WTC11 (cell line): ENCODE measurements at regions not wholly inside any gene's neighbourhood (a gene's known extent, or its start where the extent isn't known, plus 50 kb on each side); places are given as distances from the start of the nearest gene placed in this dataset.

Experiments used
- ATAC-seq: fragments of 200-7000 bp; cut with Tn5 transposase; 2 replicates; pipeline ENCODE4 v1.10.0; 2021; ENCODE audit warnings: mild to moderate bottlenecking, moderate library complexity
- CTCF ChIA-PET: fragments of 300-600 bp; sonication (Branson Sonifier 250); formaldehyde crosslinking; loops from one replicate; lab custom pipeline; 2021; ENCODE audit warnings: antibody characterized with exemption; lab: Charles Lee
- POLR2A ChIA-PET: fragments of 350-600 bp; sonication (Branson Sonifier 250); formaldehyde crosslinking; loops from one replicate; lab custom pipeline; 2021; ENCODE audit warnings: antibody characterized with exemption; lab: Charles Lee
- DNase-seq: peaks from one replicate; pipeline ENCODE4 v3.0.0; 2021; ENCODE audit warnings: low spot score
- H3K27ac Mint-ChIP-seq: 2 replicates; pipeline ENCODE4 v1.8.0; 2021; ENCODE audit warnings: mixed read lengths
- H3K27me3 Mint-ChIP-seq: 2 replicates; pipeline ENCODE4 v1.8.0; 2021; ENCODE audit warnings: low read depth, mild to moderate bottlenecking, moderate library complexity, mixed read lengths
- H3K36me3 Mint-ChIP-seq: 2 replicates; pipeline ENCODE4 v1.8.0; 2021; ENCODE audit warnings: mixed read lengths
- H3K4me1 Mint-ChIP-seq: 2 replicates; pipeline ENCODE4 v1.8.0; 2022; ENCODE audit warnings: mixed read lengths
- H3K4me3 Mint-ChIP-seq: 2 replicates; pipeline ENCODE4 v1.8.0; 2021; ENCODE audit warnings: mild to moderate bottlenecking, moderate library complexity, mixed read lengths
- H3K9me3 Mint-ChIP-seq: 2 replicates; pipeline ENCODE4 v1.8.0; 2021; ENCODE audit warnings: mixed read lengths
- AR ChIP-seq: fragments of 250-450 bp; sonication (Bioruptor Pico); IDR thresholded peaks from 2 replicates; pipeline ENCODE4 v1.9.0; 2021; ENCODE audit warnings: mild to moderate bottlenecking
- CTCF ChIP-seq: fragments of 200-600 bp; IDR thresholded peaks from 2 replicates; pipeline ENCODE4 v1.8.0; 2022; ENCODE audit warnings: antibody characterized with exemption
- ERG ChIP-seq: fragments of 250-450 bp; sonication (Bioruptor Pico); IDR thresholded peaks from 2 replicates; pipeline ENCODE4 v1.8.0; 2021; ENCODE audit warnings: mild to moderate bottlenecking
- GABPB1 ChIP-seq: sonication (generic); formaldehyde crosslinking; IDR thresholded peaks from 2 replicates; pipeline ENCODE4 v1.8.1; 2023; ENCODE audit warnings: mild to moderate bottlenecking, missing genetic modification reagents
- GTF2I ChIP-seq: fragments of 250-450 bp; sonication (Bioruptor Pico); conservative IDR thresholded peaks from 2 replicates; pipeline ENCODE4 v1.4.0; 2021; ENCODE audit warnings: mild to moderate bottlenecking
- MLX ChIP-seq: sonication (generic); formaldehyde crosslinking; IDR thresholded peaks from 2 replicates; pipeline ENCODE4 v1.8.1; 2023; ENCODE audit warnings: mild to moderate bottlenecking, missing genetic modification reagents, moderate library complexity
- NR3C1 ChIP-seq: sonication (generic); formaldehyde crosslinking; conservative IDR thresholded peaks from 2 replicates; pipeline ENCODE4 v1.8.1; 2023; ENCODE audit warnings: low read depth, mild to moderate bottlenecking, missing genetic modification reagents
- PRRX2 ChIP-seq: fragments of 250-450 bp; sonication (Bioruptor Pico); IDR thresholded peaks from 2 replicates; pipeline ENCODE4 v1.8.0; 2021; ENCODE audit warnings: mild to moderate bottlenecking
- RELA ChIP-seq: sonication (generic); formaldehyde crosslinking; IDR thresholded peaks from 2 replicates; pipeline ENCODE4 v1.8.1; 2022; ENCODE audit warnings: missing genetic modification reagents, mild to moderate bottlenecking, borderline replicate concordance
- SMAD4 ChIP-seq: sonication (generic); formaldehyde crosslinking; IDR thresholded peaks from 2 replicates; pipeline ENCODE4 v1.8.0; 2022; ENCODE audit warnings: mild to moderate bottlenecking, missing genetic modification reagents
- TCF7 ChIP-seq: sonication (generic); formaldehyde crosslinking; IDR thresholded peaks from 2 replicates; pipeline ENCODE4 v1.8.0; 2022; ENCODE audit warnings: mild to moderate bottlenecking, low read depth, missing genetic modification reagents, moderate library complexity
- TEAD4 ChIP-seq: sonication (generic); formaldehyde crosslinking; IDR thresholded peaks from 2 replicates; pipeline ENCODE4 v1.8.0; 2022; ENCODE audit warnings: mild to moderate bottlenecking, missing genetic modification reagents
- TP53 ChIP-seq: sonication (generic); formaldehyde crosslinking; IDR thresholded peaks from 2 replicates; pipeline ENCODE4 v1.8.1; 2023; ENCODE audit warnings: mild to moderate bottlenecking, missing genetic modification reagents
- USF2 ChIP-seq: sonication (generic); formaldehyde crosslinking; IDR thresholded peaks from 2 replicates; pipeline ENCODE4 v1.8.1; 2023; ENCODE audit warnings: mild to moderate bottlenecking, missing genetic modification reagents, moderate library complexity
- ZNF281 ChIP-seq: sonication (generic); formaldehyde crosslinking; IDR thresholded peaks from 2 replicates; pipeline ENCODE4 v1.8.0; 2023; ENCODE audit warnings: mild to moderate bottlenecking, missing genetic modification reagents
- ZNF416 ChIP-seq: fragments of 250-450 bp; sonication (Bioruptor Pico); IDR thresholded peaks from 2 replicates; pipeline ENCODE4 v1.9.0; 2021; ENCODE audit warnings: mild to moderate bottlenecking, inconsistent platforms
- ZNF532 ChIP-seq: fragments of 250-450 bp; sonication (Bioruptor Pico); IDR thresholded peaks from 2 replicates; pipeline ENCODE4 v1.9.0; 2021; ENCODE audit warnings: mild to moderate bottlenecking, borderline replicate concordance

- TF ChIP-seq CTCF: no peak
- TF ChIP-seq, all 79 proteins: peak for 0
These were observed 82.7 kb upstream of the AKIRIN2 start (continued) for GRCh38 chr6:87784690-87785089.

- Mint-ChIP-seq H3K4me3 (no peak overlapping the region), H3K4me1 (peaks cover 21% of the 10 kb centered on the region), H3K9me3 (peaks cover 4% of the 10 kb centered on the region), H3K27me3 (no peaks in the 10 kb centered on the region), H3K27ac (no peak overlapping the region), H3K36me3 (no peaks in the 10 kb centered on the region)
- CTCF ChIA-PET: no interaction called here
- peak; percentile 30; the same call in 1 of the 2 replicates for ATAC-seq
- DNase-seq: no peak
- TF ChIP-seq ZNF416 (CRISPR knock-in tag): no peak
- no peak for TF ChIP-seq ZNF532 (CRISPR knock-in tag)
- TF ChIP-seq ERG (CRISPR knock-in tag): no peak
- TF ChIP-seq PRRX2 (CRISPR knock-in tag): no peak
- no peak for TF ChIP-seq TCF7
- POLR2A ChIA-PET: no interaction called here
These were observed 82.0 kb upstream of the AKIRIN2 start for GRCh38 chr6:87784051-87784450.

GRCh38 chr6:87779542-87779941, 77.5 kb upstream of the AKIRIN2 start:
- H3K9me3 Mint-ChIP-seq: no peaks in the 10 kb centered on the region; the same call in 1 of the 2 replicates
- no peak overlapping the region for H3K4me3 Mint-ChIP-seq
- peaks cover 8% of the 10 kb centered on the region for H3K4me1 Mint-ChIP-seq
- no peak for DNase-seq
- ChIA-PET POLR2A (no interaction called here), CTCF (no interaction called here)
- H3K27me3 Mint-ChIP-seq: no peaks in the 10 kb centered on the region
- H3K36me3 Mint-ChIP-seq: no peaks in the 10 kb centered on the region
- ATAC-seq: no peak
- TF ChIP-seq ZNF281 (CRISPR knock-in tag) (no peak), SMAD4 (no peak), GABPB1 (CRISPR knock-in tag) (no peak), TEAD4 (CRISPR knock-in tag) (no peak), MLX (no peak), NR3C1 (CRISPR knock-in tag) (no peak), RELA (no peak), GTF2I (CRISPR knock-in tag) (no peak), USF2 (CRISPR knock-in tag) (no peak), TP53 (no peak), AR (CRISPR knock-in tag) (no peak)
- TF ChIP-seq, all 79 proteins: peak for 0
- H3K27ac Mint-ChIP-seq: no peak overlapping the region
